Activated CD8-positive, alpha-beta memory T cell treated with anti-CD3 and anti-CD28 coated beads for 1 hour (primary cell): ENCODE measurements at regions not wholly inside any gene's neighbourhood (a gene's known extent, or its start where the extent isn't known, plus 50 kb on each side); places are given as distances from the start of the nearest gene placed in this dataset.

Experiments used
- DNase-seq, 2 donors: peaks; one replicate each; pipeline ENCODE4 v3.0.0-alpha.2; 2020; ENCODE audit warnings: low read depth in 1 of 2; ENCODE audit errors: extremely low read depth in 1 of 2

DNA sequence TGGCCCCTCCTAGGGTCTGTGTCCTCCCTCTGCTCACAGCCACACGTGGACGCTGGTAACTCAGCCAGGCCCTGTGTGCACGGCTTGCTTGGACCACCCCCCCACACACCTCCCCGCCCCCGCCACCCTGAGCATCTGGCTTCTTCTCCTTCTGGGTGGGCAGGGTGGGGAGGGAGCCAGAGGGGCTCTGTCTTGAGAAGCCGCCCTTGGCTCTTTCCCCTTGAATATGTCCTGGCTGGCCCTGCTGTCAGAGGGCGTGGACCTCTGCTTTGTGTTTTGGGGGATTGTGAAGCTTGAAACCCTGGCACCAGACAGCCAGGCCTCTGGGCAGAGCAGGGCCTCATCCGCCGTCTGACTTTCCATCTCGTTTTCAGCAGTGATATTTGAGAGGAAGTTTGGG lies 72.1 kb downstream of the GLI2 start:
- DNase-seq: no peak

DNA sequence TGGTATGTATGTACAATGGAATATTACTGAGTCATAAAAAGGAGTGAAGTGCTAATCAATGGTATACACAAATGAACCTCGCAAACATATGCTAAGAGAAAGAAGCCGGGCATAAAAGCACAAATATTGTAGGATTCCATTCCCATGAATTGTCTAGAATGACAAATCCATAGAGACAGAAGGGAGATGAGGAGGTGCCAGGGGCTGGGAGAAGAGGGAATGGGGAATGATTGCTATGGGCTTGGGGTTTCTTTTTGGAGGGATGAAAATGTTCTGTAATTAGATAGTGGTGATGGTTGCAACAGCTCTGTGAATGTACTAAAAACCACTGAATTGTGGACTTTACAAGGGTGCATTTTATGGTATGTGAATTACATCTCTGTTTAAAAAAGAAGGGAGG lies 73.5 kb downstream of the GLI2 start:
- DNase-seq: no peak

DNA sequence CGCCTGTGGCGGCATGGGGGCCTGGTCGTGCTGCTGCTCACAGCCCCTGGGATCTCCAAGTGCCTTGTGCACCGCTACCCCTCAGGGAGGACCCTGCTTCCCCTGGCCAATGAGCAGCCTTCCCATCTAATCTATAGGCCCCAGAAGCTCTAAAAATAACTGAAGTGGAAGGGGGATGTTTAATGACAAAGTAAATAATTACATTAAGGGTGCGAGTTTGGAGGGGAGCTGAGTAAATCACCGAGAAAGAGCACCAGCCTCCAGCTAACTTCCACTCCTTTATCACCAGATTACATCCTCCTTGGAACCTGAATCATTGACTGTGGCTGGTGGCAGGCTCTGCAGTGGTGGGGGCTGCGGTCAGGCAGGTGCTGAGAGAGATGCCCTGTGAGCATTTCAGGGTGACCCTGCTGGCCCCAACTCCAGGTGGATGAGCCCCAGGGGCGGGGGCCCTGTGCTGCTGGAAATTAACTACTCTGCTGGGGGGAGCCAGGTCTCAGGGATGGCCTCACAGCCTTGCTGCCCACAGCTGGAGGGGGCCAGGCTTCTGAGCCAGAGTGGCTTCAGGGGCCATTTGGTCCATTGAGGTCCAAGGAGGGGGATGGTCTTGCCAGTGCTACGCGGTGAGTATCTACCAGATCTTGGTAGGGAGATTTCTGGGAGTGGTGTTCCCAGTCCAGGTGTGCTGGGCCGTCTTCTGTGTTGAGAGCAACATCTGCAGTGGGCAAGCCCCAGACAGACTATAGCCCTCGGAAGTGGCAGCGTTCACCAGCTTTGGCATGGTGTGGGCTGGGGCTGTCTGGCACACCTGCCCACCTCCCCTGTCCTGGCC lies 74.2 kb downstream of the GLI2 start:
- DNase-seq: no peak

DNA sequence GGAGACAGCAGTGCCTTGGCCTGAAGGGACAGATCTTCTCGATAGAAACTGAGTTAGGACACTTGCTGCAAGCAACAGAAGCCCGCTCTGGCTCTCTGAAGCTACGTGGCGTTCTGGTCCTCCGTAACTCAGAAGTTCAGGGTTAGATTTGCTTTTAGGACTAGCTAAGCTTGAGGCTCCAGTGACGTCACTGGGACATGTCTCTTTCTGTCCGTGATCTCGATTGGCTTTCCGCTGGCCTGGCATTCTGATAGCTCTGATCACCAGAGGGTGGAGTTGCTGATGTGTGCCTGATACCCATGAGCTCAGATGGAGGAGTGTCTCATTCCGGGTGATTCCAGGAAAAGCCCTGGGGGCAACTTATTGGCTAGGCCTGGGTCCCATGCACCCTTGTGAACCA lies 75.0 kb downstream of the GLI2 start:
- no peak for DNase-seq

DNA sequence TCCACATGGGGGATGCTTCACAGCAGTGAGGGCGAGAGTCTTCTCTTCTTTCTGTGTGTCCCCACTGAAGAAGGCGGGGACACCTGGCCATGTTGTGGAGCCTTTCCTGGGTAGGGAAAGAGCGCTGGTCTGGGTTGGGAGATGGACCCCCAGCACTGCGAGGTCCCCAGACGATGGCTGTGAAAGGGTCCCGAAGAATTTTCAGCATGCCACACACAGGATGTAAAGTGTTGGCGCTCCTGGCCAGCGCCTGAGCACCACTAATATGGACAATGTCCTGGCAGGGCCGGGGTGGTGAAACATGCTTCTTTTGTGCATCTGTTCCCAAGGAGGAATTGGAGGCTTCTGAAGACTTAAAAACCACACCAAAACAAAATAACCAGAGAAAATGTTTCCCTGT lies 77.2 kb downstream of the GLI2 start:
- no peak for DNase-seq

DNA sequence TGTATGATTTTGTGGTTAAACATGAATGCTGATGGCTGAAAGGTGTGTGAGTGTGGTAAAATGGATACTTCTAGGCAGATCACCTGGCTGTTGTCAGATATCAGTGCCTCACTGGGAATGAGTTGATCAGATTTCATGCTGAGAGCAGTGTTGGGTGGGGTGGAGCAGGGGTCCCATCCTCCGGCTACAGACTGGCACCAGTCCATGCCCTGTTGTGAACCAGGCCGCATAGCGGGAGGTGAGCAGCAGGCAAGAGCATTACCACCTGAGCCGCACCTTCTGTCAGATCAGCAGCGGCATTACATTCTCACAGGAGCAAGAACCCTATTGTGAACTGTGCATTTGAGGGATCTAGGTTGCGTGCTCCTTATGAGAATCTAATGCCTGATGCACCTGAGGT lies 78.7 kb downstream of the GLI2 start:
- no peak for DNase-seq

DNA sequence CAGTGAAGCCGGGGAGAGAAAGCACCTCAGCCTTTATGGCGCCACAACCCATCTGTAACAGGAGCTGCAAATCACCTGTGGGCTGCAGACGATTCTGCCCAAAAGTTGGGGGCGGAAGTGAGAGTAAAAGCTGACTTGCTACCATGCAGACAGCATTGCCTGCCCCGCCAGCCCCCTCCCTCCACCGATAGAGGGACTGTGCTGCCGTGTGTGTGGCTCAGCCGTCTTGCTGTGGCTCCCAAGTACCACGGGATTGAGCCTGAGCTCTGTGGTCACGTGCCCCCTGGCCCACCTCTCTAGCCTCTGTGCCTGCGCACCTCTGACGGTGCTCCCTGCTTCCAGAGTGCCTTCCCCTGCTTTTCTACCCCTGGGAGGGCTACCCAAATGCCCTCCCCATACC lies 79.6 kb downstream of the GLI2 start:
- DNase-seq: no peak

DNA sequence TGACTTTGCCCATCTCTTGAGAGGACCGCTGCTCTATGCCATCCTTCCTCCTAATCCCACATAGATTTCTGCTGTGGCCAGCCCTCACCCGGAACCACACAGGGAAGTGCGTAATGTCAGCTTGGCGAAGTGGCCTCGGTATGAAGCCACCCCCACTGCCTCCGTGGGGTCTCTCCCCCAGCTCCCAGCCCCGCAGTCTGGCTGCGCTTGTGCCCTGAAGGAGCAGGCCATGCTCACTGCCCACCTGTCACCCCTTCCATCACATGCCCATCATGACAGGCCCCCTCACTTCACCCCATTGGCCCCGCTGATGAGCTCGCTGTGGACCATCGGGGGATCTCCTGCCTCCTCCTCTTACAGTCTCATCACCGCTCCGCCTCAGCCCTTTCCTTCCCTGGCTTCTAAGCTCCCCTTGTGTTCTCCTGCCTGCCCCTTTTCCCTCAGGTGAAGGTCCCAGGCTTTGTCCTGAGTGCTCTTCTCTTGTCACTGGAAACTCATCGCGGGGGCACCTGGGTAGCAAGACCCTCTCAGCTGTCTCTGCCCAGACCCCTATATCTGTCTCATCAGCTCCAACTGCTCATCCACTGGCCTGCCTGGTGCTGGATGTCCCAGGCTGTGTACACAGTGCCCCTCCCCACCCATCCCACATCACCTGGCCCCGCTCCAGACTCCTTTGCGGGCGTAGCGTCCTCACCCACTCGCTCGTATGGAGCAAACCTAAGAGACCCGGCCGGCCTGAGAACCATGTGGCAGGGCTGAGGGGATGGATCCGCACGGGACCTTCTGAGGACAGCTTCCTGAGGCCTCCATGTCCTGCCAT lies 81.7 kb downstream of the GLI2 start:
- no peak for DNase-seq

DNA sequence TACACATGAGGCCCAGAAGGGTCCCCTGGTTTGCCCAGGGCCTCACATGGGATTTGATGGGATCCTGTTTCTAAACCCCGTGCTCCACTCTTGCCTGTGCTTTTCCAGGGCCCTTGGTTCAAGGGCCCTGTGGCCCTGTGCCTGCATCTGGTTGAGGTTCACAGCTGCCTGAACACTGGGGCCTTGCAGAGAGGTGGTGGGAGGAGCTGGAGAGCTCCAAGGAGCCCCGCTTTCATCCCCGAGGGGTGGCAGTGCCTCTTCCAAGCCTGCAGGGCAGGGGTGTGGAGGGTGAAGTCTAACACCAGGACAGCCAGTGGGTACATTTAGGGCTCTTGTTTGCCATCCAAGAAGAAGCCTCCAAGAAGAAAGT lies 82.3 kb downstream of the GLI2 start:
- no peak for DNase-seq

DNA sequence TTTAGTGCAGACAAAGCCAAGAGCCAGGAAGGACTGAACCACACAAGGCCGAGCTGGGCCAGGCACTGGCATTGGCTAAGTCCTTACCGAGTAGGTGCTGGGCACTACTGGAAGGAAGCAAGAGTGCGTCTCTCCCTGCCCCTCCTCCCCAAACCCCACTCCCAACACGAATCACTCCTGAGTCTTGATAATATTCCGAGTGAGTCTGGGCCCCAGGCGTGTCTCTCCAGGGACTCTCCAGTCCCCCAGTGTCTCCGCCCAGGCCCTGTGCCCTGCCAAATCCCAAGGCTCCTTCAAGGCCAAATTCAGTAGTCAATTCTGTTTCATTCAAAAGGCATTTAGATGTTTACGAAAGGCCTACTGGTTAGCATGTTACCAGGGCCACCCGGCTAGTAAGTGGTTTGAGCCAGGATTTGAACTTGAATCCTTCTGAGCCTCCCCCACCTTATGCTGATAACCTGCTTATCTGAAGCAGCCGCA lies 82.8 kb downstream of the GLI2 start:
- DNase-seq: no peak

DNA sequence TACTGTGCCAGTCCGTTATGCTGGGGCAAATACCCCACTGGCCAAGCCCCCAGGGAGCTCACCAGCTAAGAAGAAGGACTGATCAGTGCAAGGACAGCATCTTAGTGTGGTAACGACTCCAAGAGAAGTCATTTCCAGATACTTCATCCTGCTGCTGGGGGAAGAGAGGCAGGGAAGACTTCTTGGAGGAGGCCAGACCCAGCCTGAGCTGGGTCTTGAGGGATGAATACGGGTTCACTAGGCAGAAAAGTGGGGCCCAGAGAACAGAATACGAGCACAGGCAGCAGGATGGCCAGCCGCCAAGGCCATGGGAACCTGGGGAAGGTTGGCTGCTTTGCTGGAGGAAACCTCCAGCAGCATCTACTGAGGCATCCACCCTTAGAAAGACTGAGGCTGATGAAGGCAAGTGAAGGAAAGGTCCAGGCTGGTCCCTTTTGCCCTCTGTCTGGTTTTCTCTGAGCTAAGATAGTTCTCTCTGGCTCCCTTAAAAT lies 84.1 kb downstream of the GLI2 start:
- DNase-seq: no peak

DNA sequence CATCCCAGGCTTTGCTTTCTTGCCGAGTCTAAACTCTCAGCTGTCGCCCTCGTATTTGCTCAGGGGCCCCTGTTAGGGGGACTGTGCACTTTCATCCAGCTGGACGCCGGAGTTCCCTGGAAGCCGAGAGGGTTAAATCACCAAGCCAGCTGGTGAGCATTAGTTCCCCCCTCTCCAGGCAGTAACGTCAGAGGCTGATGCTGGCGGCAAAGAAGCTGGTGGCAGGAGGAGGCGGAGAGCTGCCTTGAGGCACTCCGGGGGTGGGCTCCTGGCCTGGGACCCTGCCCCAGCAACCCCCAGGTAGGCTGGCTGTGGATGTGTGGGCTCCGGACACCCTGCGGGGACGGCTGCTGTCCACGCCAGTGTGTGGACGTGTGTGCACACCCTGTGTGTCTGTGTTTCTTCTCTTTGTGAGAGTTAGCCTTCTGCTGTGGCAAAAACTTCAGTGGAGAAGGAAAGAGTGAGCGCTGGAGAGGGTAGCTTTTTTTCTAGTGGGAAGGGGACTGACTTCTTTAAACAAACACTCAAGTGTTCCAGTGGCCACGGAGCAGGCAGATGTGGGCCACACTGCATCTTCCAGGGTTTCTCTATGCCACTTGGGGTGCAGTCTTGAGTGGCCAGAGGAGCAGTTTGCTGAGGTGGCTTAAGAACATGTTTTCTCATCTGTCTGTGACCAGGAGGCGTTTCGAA lies 84.7 kb downstream of the GLI2 start:
- DNase-seq: no peak

DNA sequence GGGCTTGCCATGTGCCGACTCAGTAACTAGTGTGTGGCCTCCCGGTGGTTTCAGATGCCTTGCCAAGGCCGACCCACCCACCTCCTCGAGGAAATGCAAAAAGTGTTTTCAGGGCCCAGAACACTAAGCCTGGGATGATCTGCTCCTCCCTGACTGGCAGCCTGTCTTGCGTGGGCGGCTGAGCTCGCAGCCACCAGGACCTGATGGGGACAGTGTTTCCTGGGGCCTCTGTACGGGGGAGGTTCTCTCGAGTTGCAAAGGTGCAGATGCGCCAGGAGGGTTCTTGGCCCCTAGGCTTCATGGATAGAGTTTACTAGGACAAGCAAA lies 85.2 kb downstream of the GLI2 start:
- no peak for DNase-seq

DNA sequence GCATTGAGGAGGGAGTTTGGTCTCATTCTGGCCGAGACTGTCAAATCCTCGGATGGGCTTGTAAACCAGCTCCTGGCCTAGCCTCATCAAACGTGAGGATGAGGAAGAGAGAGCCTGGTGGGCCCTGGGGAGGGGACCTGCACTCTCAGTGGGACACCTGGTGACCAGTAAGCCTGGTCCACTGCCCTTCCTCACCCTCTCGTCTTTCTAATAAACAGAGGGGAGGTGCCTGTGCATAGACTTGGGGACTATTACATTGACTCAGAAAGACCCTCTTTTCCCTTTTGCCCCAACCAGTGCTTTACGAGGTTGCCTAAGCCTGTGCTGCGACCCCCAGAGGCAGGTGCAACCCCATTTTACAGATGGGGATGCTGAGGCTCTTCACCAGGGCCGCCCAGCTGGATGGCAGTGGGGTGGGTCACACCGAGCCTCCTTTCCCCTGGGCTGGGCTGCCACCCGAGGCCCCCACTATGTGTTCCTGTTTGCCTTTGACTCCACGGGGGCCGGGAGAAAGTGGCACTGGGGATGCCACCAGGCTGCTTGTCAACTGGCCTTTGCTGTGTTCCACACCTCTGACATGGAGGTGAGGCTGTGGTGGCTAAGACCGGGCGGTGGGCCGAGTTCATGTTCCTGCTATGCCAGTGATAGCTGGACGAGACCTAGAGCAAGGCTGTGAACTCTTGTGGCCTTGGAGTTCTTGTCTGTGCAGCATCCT lies 85.9 kb downstream of the GLI2 start:
- DNase-seq: no peak

DNA sequence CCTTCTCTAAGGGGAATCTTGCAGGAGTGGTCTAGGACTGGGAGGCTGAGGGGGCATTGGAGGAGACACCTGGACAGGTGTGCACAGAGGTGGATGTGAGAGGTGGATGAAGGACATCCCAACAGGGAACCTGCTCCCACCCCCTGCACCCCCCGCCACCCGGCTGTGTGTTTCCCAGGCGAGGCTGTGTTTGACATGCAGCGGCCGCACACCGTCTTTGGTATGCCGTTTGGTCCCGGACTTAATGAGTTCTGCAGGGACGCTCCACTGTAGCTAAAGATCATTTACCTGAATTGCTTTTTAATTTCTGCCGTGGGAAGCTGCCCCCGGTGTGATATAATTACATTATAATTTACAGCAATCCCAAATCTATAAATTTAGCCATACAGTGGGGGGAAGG lies 87.3 kb downstream of the GLI2 start:
- DNase-seq: no peak

DNA sequence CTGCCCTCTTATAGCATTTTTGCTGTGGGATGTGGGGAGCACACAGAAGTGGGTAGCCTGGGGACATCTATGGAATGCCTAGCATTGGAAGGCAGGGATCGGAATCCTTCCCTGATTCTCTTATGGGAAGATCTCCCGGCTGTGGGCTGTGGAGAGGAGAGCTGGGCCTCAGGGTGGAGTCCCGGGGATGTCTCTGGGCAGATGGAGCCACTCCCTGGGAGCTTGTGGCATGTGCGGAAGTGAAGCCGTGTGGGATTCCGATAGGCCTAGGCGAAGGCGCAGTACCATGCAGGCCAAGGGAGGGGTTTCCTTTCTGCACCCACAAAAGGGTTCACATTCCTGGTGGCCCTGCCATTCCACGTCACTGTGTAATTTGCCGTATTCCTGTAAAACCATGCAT lies 87.9 kb downstream of the GLI2 start:
- no peak for DNase-seq

DNA sequence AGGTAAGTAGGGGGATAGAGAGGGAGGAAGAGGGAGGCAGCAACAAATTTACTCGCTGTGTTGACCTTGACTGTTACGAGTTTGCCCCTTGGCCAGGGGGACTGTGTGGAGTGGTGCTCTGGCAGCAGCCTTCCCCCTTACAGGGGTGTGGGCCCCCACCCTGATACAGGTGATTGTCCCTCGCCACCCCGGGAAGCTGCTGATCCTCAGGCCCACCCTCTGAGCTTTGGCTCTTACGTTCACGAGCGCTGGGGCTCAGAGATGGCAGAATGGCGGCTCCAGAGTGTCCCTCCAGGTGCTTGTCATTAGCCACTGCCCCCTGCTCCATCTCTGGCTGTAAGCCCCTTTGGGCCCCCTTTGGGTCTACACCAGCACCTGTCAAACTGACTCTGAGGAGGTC lies 88.6 kb downstream of the GLI2 start:
- no peak for DNase-seq

DNA sequence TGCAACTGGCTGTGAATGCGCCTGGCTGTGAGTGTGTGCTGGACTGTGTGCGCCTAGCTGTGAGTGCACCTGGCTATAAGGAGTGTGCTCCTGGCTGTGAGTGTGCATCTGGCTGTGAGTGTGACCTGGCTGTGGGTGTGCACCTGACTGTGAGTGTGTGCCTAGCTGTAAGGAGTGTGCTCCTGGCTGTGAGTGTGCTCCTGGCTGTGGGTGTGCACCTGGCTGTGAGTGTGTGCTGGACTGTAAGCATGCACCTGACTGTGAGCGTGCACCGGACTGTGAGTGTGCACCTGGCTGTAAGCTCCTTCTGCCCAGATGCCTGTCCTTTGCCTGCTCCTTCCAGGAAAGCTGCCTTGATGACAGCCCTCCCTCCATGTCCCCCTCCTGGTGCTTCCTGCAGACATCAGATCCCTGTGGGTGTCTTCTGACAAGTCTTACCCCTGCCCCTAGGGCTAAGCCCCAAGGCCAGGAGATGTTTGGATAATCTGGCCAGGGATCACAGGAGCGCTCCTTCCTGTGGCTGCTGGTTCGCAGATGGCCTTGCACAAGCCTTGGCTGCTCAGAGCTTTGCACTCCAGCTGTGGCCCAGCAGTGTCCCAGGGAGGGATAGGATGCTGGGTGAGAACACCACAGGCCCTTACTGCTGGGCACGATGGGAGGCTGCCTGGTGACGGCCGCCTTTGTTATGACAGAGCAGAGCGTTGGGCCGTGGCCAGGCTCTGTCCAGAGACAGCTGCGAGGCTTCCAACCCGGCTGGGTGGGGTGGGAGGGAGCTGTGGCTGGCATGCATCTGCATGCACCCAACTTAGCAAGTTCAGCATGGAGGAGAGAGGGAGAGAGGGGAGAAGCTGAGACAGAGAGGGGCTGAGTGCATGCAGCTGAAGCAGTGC lies 89.9 kb downstream of the GLI2 start:
- DNase-seq: no peak

DNA sequence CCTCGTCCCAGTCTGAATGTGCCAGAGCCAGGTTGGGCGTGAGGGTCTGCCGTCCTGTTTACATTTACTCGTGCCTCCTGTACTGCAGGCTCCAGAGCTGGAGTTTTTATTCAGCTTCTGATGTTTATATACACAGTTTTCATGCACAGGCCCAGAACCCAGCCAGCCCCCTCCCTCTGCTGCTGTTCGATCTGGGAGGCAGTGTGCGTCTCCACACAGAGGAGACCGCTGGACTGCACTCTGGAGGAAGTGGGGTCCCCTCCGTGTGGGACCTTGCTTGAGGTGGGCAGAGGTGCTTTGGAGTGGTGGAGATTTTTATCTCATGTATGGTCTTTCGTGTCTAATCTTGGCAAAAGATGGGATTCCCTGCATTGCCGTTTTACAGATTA lies 90.6 kb downstream of the GLI2 start:
- no peak for DNase-seq
